T-helper 1 cell treated with Interleukin-12 subunit alpha and Interleukin-12 subunit beta and Interleukin-4 antibody, amounts not matched to agents 30 ng/mL and 1 ng/mL, for 36 hours (primary cell): ENCODE measurements at regions not wholly inside any gene's neighbourhood (a gene's known extent, or its start where the extent isn't known, plus 50 kb on each side); places are given as distances from the start of the nearest gene placed in this dataset.

ENCODE experiments used
- intact Hi-C: fragments of 100-400 bp; cut with micrococcal nuclease; formaldehyde crosslinking; loops from one replicate; pipeline ENCODE4 v1.15.1; 2024

- intact Hi-C loops: no loop called here
These were observed 883.0 kb downstream of the TECRL start for GRCh38 chr4:63526251-63526650.

- intact Hi-C loops: no loop called here
These were observed 884.5 kb downstream of the TECRL start for GRCh38 chr4:63524764-63525163.

- intact Hi-C loops: no loop called here
These were observed 903.4 kb downstream of the TECRL start for GRCh38 chr4:63505714-63506460.

GRCh38 chr4:63493265-63493664 lies 916.0 kb downstream of the TECRL start:
- intact Hi-C loops: no loop called here

- intact Hi-C loops: no loop called here
These were observed 916.7 kb downstream of the TECRL start for GRCh38 chr4:63492515-63492914.

- intact Hi-C loops: no loop called here
These were observed 944.9 kb downstream of the TECRL start for GRCh38 chr4:63464393-63464792.

- intact Hi-C loops: no loop called here
These were observed 949.2 kb downstream of the TECRL start for GRCh38 chr4:63460075-63460474.

- intact Hi-C loops: no loop called here
These were observed 949.9 kb downstream of the TECRL start for GRCh38 chr4:63459329-63459728.

GRCh38 chr4:63458010-63458409 lies 951.2 kb downstream of the TECRL start:
- intact Hi-C loops: no loop called here

- intact Hi-C loops: no loop called here
These were observed 969.0 kb downstream of the TECRL start for GRCh38 chr4:63440236-63440635.

- intact Hi-C loops: no loop called here
These were observed 979.1 kb downstream of the TECRL start for GRCh38 chr4:63430105-63430504.

GRCh38 chr4:63396269-63396668 lies 1013.0 kb downstream of the TECRL start:
- intact Hi-C loops: no loop called here

GRCh38 chr4:63393544-63393943 lies 1015.7 kb downstream of the TECRL start:
- intact Hi-C loops: no loop called here

- intact Hi-C loops: no loop called here
These were observed 1029.3 kb downstream of the TECRL start for GRCh38 chr4:63379750-63380522.

GRCh38 chr4:63371001-63371400 lies 1038.2 kb downstream of the TECRL start:
- intact Hi-C loops: no loop called here

GRCh38 chr4:63361628-63362027 lies 1047.6 kb downstream of the TECRL start:
- intact Hi-C loops: no loop called here

GRCh38 chr4:63361066-63361465 lies 1048.2 kb downstream of the TECRL start:
- intact Hi-C loops: no loop called here

GRCh38 chr4:63349674-63350025 lies 1059.6 kb downstream of the TECRL start:
- intact Hi-C loops: no loop called here

- intact Hi-C loops: no loop called here
These were observed 1060.2 kb downstream of the TECRL start for GRCh38 chr4:63348735-63349673.

GRCh38 chr4:63325140-63325539 lies 1084.1 kb downstream of the TECRL start:
- intact Hi-C loops: no loop called here

GRCh38 chr4:63316633-63317032 lies 1092.6 kb downstream of the TECRL start:
- intact Hi-C loops: no loop called here

GRCh38 chr4:63315651-63316050 lies 1093.6 kb downstream of the TECRL start:
- intact Hi-C loops: no loop called here
